ENCODE measurements at regions not wholly inside any gene's neighbourhood (a gene's known extent, or its start where the extent isn't known, plus 50 kb on each side); places are given as distances from the start of the nearest gene placed in this dataset.
A peak's percentile ranks its signal among the peaks of the same experiment; 100 is the strongest.

- no peak overlapping the region for H3K4me3 Mint-ChIP-seq
- H3K27me3 Mint-ChIP-seq: no peaks in the 10 kb centered on the region
- DNase-seq (ENCODE audit: extremely low spot score, unreplicated experiment): no peak
- peaks cover 15% of the 10 kb centered on the region for H3K4me1 Mint-ChIP-seq (ENCODE audit: unreplicated experiment)
- H3K27ac Mint-ChIP-seq: no peak overlapping the region
- peaks cover 8% of the 10 kb centered on the region for H3K9me3 Mint-ChIP-seq
- TF ChIP-seq CTCF (conservative IDR thresholded peaks at IDR 0.05): no peak
- no peaks in the 10 kb centered on the region for H3K36me3 Mint-ChIP-seq
Observed at GRCh38 chr4:105058177-105058812, 88.4 kb upstream of the TET2 start.

GRCh38 chr4:105059337-105059736 lies 87.3 kb upstream of the TET2 start:
- no peak for DNase-seq (ENCODE audit: extremely low spot score, unreplicated experiment)
- Mint-ChIP-seq H3K27me3 (no peaks in the 10 kb centered on the region), H3K4me3 (no peak overlapping the region), H3K4me1 (ENCODE audit: unreplicated experiment) (peaks cover 15% of the 10 kb centered on the region), H3K9me3 (peaks cover 8% of the 10 kb centered on the region), H3K36me3 (no peaks in the 10 kb centered on the region), H3K27ac (no peak overlapping the region)
- TF ChIP-seq CTCF (conservative IDR thresholded peaks at IDR 0.05): no peak

GRCh38 chr4:105060628-105061027 lies 86.0 kb upstream of the TET2 start:
- DNase-seq (ENCODE audit: extremely low spot score, unreplicated experiment): no peak
- H3K9me3 Mint-ChIP-seq: peaks cover 8% of the 10 kb centered on the region
- no peaks in the 10 kb centered on the region for H3K36me3 Mint-ChIP-seq
- no peak overlapping the region for H3K4me3 Mint-ChIP-seq
- peaks cover 6% of the 10 kb centered on the region for H3K27me3 Mint-ChIP-seq
- no peak for TF ChIP-seq CTCF (conservative IDR thresholded peaks at IDR 0.05)
- H3K4me1 Mint-ChIP-seq (ENCODE audit: unreplicated experiment): peaks cover 15% of the 10 kb centered on the region
- peak overlapping the region; percentile 84 for H3K27ac Mint-ChIP-seq

GRCh38 chr4:105061136-105061696 lies 85.5 kb upstream of the TET2 start:
- H3K36me3 Mint-ChIP-seq: no peaks in the 10 kb centered on the region
- peaks cover 8% of the 10 kb centered on the region for H3K9me3 Mint-ChIP-seq
- H3K4me1 Mint-ChIP-seq (ENCODE audit: unreplicated experiment): peaks cover 15% of the 10 kb centered on the region
- TF ChIP-seq CTCF (conservative IDR thresholded peaks at IDR 0.05): no peak
- H3K27ac Mint-ChIP-seq: peak overlapping the region; percentile 84
- H3K4me3 Mint-ChIP-seq: peak overlapping the region; percentile 59
- no peak for DNase-seq (ENCODE audit: extremely low spot score, unreplicated experiment)
- H3K27me3 Mint-ChIP-seq: peaks cover 6% of the 10 kb centered on the region

GRCh38 chr4:105061731-105062130 lies 84.9 kb upstream of the TET2 start:
- no peak overlapping the region for H3K4me3 Mint-ChIP-seq
- DNase-seq (ENCODE audit: extremely low spot score, unreplicated experiment): no peak
- peaks cover 15% of the 10 kb centered on the region for H3K4me1 Mint-ChIP-seq (ENCODE audit: unreplicated experiment)
- peaks cover 8% of the 10 kb centered on the region for H3K9me3 Mint-ChIP-seq
- H3K27ac Mint-ChIP-seq: peak overlapping the region; percentile 84
- no peaks in the 10 kb centered on the region for H3K36me3 Mint-ChIP-seq
- peaks cover 6% of the 10 kb centered on the region for H3K27me3 Mint-ChIP-seq
- no peak for TF ChIP-seq CTCF (conservative IDR thresholded peaks at IDR 0.05)
